ENCODE measurements at regions not wholly inside any gene's neighbourhood (a gene's known extent, or its start where the extent isn't known, plus 50 kb on each side); places are given as distances from the start of the nearest gene placed in this dataset.
"Not testable (repeated sequence)": the region's sequence is repeated elsewhere in the genome, so short reads cannot be mapped to it uniquely, and the experiment has no call there.

GRCh38 chr2:189319424-189319823 is 121.8 kb upstream of the WDR75 start:
- not testable (repeated sequence) for H3K23ac ChIP-seq (ENCODE audit: low read length); H3K56ac ChIP-seq (ENCODE audit: low read length); H3K4me2 ChIP-seq (ENCODE audit: low read length); H2BK120ac ChIP-seq (ENCODE audit: low read depth, low read length); H3K18ac ChIP-seq (ENCODE audit: low read length); H3K79me1 ChIP-seq (ENCODE audit: low read length); H3K9ac ChIP-seq (ENCODE audit: low read length); H3K36me3 ChIP-seq (ENCODE audit: control insufficient read depth, insufficient read depth, low read length); H3K27me3 ChIP-seq (ENCODE audit: insufficient read depth, low read length, poor library complexity); H3K79me2 ChIP-seq (ENCODE audit: control insufficient read depth, insufficient read depth, low read length); H3K27ac ChIP-seq (ENCODE audit: low read depth, low read length); H3K4me3 ChIP-seq (ENCODE audit: low read length); H3K4ac ChIP-seq (ENCODE audit: low read depth, low read length); H3K4me1 ChIP-seq (ENCODE audit: control insufficient read depth, low read depth, low read length); H2BK15ac ChIP-seq (replicated peaks; ENCODE audit: low read depth); DNase-seq; H2AK5ac ChIP-seq (ENCODE audit: low read length); H4K5ac ChIP-seq (ENCODE audit: low read length); H2BK5ac ChIP-seq (ENCODE audit: low read length); H4K8ac ChIP-seq (ENCODE audit: low read depth, low read length)
- WGBS (ENCODE audit: extremely low coverage, insufficient coverage, low lambda C conversion rate), result no CpG with 5 or more reads among the region's 11 CpGs

GRCh38 chr2:189327879-189328847 is 113.1 kb upstream of the WDR75 start:
- no CpG with 5 or more reads among the region's 2 CpGs for whole genome bisulfite sequencing (ENCODE audit: extremely low coverage, insufficient coverage, low lambda C conversion rate)
- Histone ChIP-seq H3K36me3 (ENCODE audit: control insufficient read depth, insufficient read depth, low read length) (no peaks in the 10 kb centered on the region), H3K4me3 (ENCODE audit: low read length) (no peak overlapping the region), H2BK5ac (ENCODE audit: low read length) (no peak overlapping the region), H3K79me2 (ENCODE audit: control insufficient read depth, insufficient read depth, low read length) (no peaks in the 10 kb centered on the region), H3K27me3 (ENCODE audit: insufficient read depth, low read length, poor library complexity) (no peaks in the 10 kb centered on the region), H2AK5ac (ENCODE audit: low read length) (no peak overlapping the region), H3K4ac (ENCODE audit: low read depth, low read length) (no peak overlapping the region), H3K23ac (ENCODE audit: low read length) (no peak overlapping the region), H3K27ac (ENCODE audit: low read depth, low read length) (no peak overlapping the region), H3K4me1 (ENCODE audit: control insufficient read depth, low read depth, low read length) (no peaks in the 10 kb centered on the region), H3K9ac (ENCODE audit: low read length) (no peak overlapping the region), H4K8ac (ENCODE audit: low read depth, low read length) (no peak overlapping the region), H4K5ac (ENCODE audit: low read length) (no peak overlapping the region), H2BK15ac (replicated peaks; ENCODE audit: low read depth) (no peak overlapping the region), H3K56ac (ENCODE audit: low read length) (no peak overlapping the region), H3K18ac (ENCODE audit: low read length) (peak overlapping the region; percentile 18), H3K79me1 (ENCODE audit: low read length) (no peaks in the 10 kb centered on the region), H2BK120ac (ENCODE audit: low read depth, low read length) (no peak overlapping the region), H3K4me2 (ENCODE audit: low read length) (no peak overlapping the region)
- DNase-seq, result no peak

DNA sequence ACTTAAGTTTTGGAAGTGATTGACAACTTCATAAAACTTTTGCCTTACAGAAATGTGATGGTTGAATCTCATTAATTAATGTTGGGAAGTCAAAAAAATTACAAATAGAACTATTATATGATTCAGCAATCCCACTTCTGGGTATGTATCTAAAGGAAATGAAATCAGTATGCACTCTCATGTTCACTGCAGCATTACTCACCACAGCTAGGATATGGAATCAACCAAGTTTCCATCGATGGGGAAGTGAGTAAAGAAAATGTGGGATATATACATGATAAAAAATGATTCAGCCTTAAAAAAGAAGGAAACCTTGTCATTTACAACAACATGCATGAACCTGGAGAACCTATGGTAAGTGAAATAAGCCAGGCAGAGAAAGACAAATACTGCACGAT is 112.4 kb upstream of the WDR75 start:
- no peak overlapping the region for H4K5ac ChIP-seq (ENCODE audit: low read length)
- no peak for DNase-seq

DNA sequence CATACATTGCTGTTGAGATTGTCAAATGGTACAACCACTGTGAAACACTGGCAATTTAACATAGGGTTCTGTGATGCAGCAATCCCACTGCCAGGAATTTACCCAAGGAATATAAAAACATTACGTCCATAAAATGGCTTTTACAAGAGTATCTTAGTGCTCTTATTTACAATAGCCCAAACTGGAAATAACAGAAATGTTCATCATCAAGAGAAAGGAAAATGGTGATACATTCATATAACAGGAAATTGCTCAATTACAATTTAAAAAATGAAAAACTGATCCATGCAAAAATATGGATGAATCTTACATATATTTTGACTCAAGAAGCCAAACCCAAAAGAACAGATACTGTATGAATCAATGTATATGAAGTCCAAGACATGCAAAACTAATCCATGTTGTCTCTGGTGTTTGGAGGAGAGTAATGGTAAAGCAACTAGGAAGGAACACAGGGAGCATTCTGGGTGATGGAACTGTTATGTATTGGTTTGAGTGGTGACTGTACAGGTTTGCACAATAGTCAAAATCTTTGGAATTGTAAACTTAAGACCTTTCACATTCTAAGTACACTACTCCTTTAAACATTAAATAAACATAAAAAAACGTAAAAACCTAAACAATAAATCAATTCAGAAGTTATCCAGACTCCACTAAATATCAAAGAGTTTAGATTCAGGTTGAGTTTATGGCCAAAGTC is 104.8 kb upstream of the WDR75 start:
- no peak for DNase-seq
- Histone ChIP-seq H3K4me1 (ENCODE audit: control insufficient read depth, low read depth, low read length) (no peaks in the 10 kb centered on the region), H3K27ac (ENCODE audit: low read depth, low read length) (no peak overlapping the region), H3K56ac (ENCODE audit: low read length) (no peak overlapping the region), H3K4ac (ENCODE audit: low read depth, low read length) (no peak overlapping the region), H2BK120ac (ENCODE audit: low read depth, low read length) (no peak overlapping the region), H3K23ac (ENCODE audit: low read length) (no peak overlapping the region), H4K5ac (ENCODE audit: low read length) (no peak overlapping the region), H2BK15ac (replicated peaks; ENCODE audit: low read depth) (no peak overlapping the region), H3K18ac (ENCODE audit: low read length) (no peak overlapping the region), H3K27me3 (ENCODE audit: insufficient read depth, low read length, poor library complexity) (no peaks in the 10 kb centered on the region), H3K79me2 (ENCODE audit: control insufficient read depth, insufficient read depth, low read length) (no peaks in the 10 kb centered on the region), H3K36me3 (ENCODE audit: control insufficient read depth, insufficient read depth, low read length) (no peaks in the 10 kb centered on the region), H3K4me2 (ENCODE audit: low read length) (no peak overlapping the region), H2AK5ac (ENCODE audit: low read length) (no peak overlapping the region), H2BK5ac (ENCODE audit: low read length) (no peak overlapping the region), H3K79me1 (ENCODE audit: low read length) (no peaks in the 10 kb centered on the region), H4K8ac (ENCODE audit: low read depth, low read length) (no peak overlapping the region), H3K9ac (ENCODE audit: low read length) (no peak overlapping the region), H3K4me3 (ENCODE audit: low read length) (no peak overlapping the region)
- WGBS (ENCODE audit: extremely low coverage, insufficient coverage, low lambda C conversion rate), result 100% methylated on average over 1 of the region's 2 CpGs

More for the DNA sequence above, 112.4 kb upstream of the WDR75 start:
- H2BK5ac ChIP-seq (ENCODE audit: low read length), result no peak overlapping the region
- H3K9ac ChIP-seq (ENCODE audit: low read length), result no peak overlapping the region
- H3K27ac ChIP-seq (ENCODE audit: low read depth, low read length), result no peak overlapping the region
- no peak overlapping the region for H3K4me3 ChIP-seq (ENCODE audit: low read length)
- H3K4me2 ChIP-seq (ENCODE audit: low read length), result no peak overlapping the region
- H2BK120ac ChIP-seq (ENCODE audit: low read depth, low read length), result no peak overlapping the region
- H3K23ac ChIP-seq (ENCODE audit: low read length), result no peak overlapping the region
- no peak overlapping the region for H3K4ac ChIP-seq (ENCODE audit: low read depth, low read length)
- no peak overlapping the region for H2AK5ac ChIP-seq (ENCODE audit: low read length)
- no peaks in the 10 kb centered on the region for H3K79me1 ChIP-seq (ENCODE audit: low read length)
- no peak overlapping the region for H2BK15ac ChIP-seq (replicated peaks; ENCODE audit: low read depth)
- WGBS (ENCODE audit: extremely low coverage, insufficient coverage, low lambda C conversion rate), result no CpG with 5 or more reads among the region's 2 CpGs
- no peaks in the 10 kb centered on the region for H3K36me3 ChIP-seq (ENCODE audit: control insufficient read depth, insufficient read depth, low read length)
- H3K18ac ChIP-seq (ENCODE audit: low read length), result no peak overlapping the region
- H3K79me2 ChIP-seq (ENCODE audit: control insufficient read depth, insufficient read depth, low read length), result no peaks in the 10 kb centered on the region
- H3K4me1 ChIP-seq (ENCODE audit: control insufficient read depth, low read depth, low read length), result no peaks in the 10 kb centered on the region
- no peak overlapping the region for H4K8ac ChIP-seq (ENCODE audit: low read depth, low read length)
- no peak overlapping the region for H3K56ac ChIP-seq (ENCODE audit: low read length)
- H3K27me3 ChIP-seq (ENCODE audit: insufficient read depth, low read length, poor library complexity), result no peaks in the 10 kb centered on the region

- Histone ChIP-seq H3K56ac (ENCODE audit: low read length) (no peak overlapping the region), H4K8ac (ENCODE audit: low read depth, low read length) (no peak overlapping the region), H3K4me2 (ENCODE audit: low read length) (no peak overlapping the region), H3K4ac (ENCODE audit: low read depth, low read length) (no peak overlapping the region), H3K4me1 (ENCODE audit: control insufficient read depth, low read depth, low read length) (no peaks in the 10 kb centered on the region), H3K27me3 (ENCODE audit: insufficient read depth, low read length, poor library complexity) (no peaks in the 10 kb centered on the region), H2BK120ac (ENCODE audit: low read depth, low read length) (no peak overlapping the region), H3K27ac (ENCODE audit: low read depth, low read length) (no peak overlapping the region), H3K18ac (ENCODE audit: low read length) (no peak overlapping the region), H4K5ac (ENCODE audit: low read length) (no peak overlapping the region), H3K79me2 (ENCODE audit: control insufficient read depth, insufficient read depth, low read length) (no peaks in the 10 kb centered on the region), H2BK5ac (ENCODE audit: low read length) (no peak overlapping the region), H3K36me3 (ENCODE audit: control insufficient read depth, insufficient read depth, low read length) (no peaks in the 10 kb centered on the region), H2BK15ac (replicated peaks; ENCODE audit: low read depth) (no peak overlapping the region), H3K79me1 (ENCODE audit: low read length) (no peaks in the 10 kb centered on the region), H3K9ac (ENCODE audit: low read length) (no peak overlapping the region), H3K4me3 (ENCODE audit: low read length) (no peak overlapping the region), H2AK5ac (ENCODE audit: low read length) (no peak overlapping the region), H3K23ac (ENCODE audit: low read length) (no peak overlapping the region)
- DNase-seq, result no peak
- no CpG with 5 or more reads among the region's 1 CpG for WGBS (ENCODE audit: extremely low coverage, insufficient coverage, low lambda C conversion rate)
Measured at GRCh38 chr2:189337656-189338055, 103.6 kb upstream of the WDR75 start.

Measured in mesendoderm (in vitro differentiated cells).